Mucosa of descending colon (tissue), 3 donors: ENCODE measurements at regions not wholly inside any gene's neighbourhood (a gene's known extent, or its start where the extent isn't known, plus 50 kb on each side); places are given as distances from the start of the nearest gene placed in this dataset.

ENCODE experiments used
- ATAC-seq: fragments of 200-7000 bp; cut with Tn5 transposase; one replicate; pipeline ENCODE4 v1.9.1; 2020; ENCODE audit warnings: mild to moderate bottlenecking, moderate library complexity
- DNase-seq, 3 donors: peaks; one replicate each; pipeline ENCODE4 v3.0.0-alpha.2; 2020
- H3K36me3 ChIP-seq: fragments of 200-600 bp; one replicate; pipeline ENCODE4 v1.8.0; 2021; ENCODE audit warnings: low read depth, mild to moderate bottlenecking
- H3K4me1 ChIP-seq: fragments of 200-600 bp; one replicate; pipeline ENCODE4 v1.8.0; 2021; ENCODE audit warnings: low read depth, mild to moderate bottlenecking
- H3K4me3 ChIP-seq: fragments of 200-600 bp; one replicate; pipeline ENCODE4 v1.8.0; 2021; ENCODE audit warnings: mild to moderate bottlenecking
- H3K9me3 ChIP-seq: fragments of 200-600 bp; one replicate; pipeline ENCODE4 v1.8.0; 2021; ENCODE audit warnings: mild to moderate bottlenecking
- intact Hi-C, 2 donors: fragments of 100-400 bp; cut with DNase I in 1 of 2; cut with micrococcal nuclease in 1 of 2; formaldehyde crosslinking; loops; one replicate each; pipeline versions ENCODE4 v1.11.0 to v1.11.1; 2022; cut with DNase I, micrococcal nuclease
- TF ChIP-seq, protein P1 (sequence below): fragments of 200-600 bp; IDR thresholded peaks from one replicate; pipeline ENCODE4 v1.8.0; 2022; ENCODE audit warnings: antibody characterized with exemption, mild to moderate bottlenecking
- donor health status: DM: no; HTN: no; CAD: no; lungs with moderate emphysema.
- donor health status: DM: no; HTN: no; CAD: no.
- donor health status: DM: no; HTN: yes; CAD: no.

DNA sequence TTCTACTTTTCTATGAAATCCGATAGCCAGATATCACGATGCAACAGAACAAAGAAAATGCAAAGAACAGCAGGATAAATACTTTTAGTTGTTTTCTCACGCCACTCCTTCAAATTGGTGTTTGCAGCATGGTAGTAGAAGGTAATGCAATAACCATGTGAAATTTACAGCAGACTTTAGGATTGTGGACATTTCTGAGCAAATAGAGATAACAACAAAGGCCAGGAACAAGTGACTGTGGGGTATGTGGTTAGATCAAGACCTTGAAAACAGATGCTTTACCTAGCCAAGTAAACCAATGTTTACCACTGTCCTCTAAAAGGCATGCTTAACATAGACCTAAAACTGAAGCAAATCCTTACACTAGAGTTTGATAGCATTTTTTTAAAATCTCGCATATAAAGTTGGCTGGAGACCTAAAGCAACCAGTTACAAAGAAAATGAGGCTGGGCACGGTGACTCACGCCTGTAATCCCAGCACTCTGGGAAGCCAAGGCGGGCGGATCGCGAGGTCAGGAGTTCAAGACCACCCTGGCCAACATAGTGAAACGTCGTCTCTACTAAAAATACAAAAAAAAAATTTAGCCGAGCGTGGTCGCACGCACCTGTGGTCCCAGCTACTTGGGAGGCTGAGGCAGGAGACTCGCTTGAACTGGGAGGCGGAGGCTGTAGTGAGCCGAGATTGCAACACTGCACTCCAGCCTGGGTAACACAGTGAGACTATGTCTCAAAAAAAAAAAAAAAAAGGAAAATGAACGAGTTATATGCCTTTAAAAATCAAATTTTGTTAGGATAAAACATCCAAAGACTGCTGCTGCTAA is 123.2 kb upstream of the FOXN3 start:
- Histone ChIP-seq H3K9me3 (no peaks in the 10 kb centered on the region), H3K4me1 (peaks cover 10% of the 10 kb centered on the region), H3K36me3 (no peaks in the 10 kb centered on the region), H3K4me3 (no peak overlapping the region)
- TF ChIP-seq, protein P1, sequence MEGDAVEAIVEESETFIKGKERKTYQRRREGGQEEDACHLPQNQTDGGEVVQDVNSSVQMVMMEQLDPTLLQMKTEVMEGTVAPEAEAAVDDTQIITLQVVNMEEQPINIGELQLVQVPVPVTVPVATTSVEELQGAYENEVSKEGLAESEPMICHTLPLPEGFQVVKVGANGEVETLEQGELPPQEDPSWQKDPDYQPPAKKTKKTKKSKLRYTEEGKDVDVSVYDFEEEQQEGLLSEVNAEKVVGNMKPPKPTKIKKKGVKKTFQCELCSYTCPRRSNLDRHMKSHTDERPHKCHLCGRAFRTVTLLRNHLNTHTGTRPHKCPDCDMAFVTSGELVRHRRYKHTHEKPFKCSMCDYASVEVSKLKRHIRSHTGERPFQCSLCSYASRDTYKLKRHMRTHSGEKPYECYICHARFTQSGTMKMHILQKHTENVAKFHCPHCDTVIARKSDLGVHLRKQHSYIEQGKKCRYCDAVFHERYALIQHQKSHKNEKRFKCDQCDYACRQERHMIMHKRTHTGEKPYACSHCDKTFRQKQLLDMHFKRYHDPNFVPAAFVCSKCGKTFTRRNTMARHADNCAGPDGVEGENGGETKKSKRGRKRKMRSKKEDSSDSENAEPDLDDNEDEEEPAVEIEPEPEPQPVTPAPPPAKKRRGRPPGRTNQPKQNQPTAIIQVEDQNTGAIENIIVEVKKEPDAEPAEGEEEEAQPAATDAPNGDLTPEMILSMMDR: no peak
- DNase-seq (peak in 1 of 3 donors; percentile 25), ATAC-seq (peak; percentile 92)
- intact Hi-C loops: no loop called here

DNA sequence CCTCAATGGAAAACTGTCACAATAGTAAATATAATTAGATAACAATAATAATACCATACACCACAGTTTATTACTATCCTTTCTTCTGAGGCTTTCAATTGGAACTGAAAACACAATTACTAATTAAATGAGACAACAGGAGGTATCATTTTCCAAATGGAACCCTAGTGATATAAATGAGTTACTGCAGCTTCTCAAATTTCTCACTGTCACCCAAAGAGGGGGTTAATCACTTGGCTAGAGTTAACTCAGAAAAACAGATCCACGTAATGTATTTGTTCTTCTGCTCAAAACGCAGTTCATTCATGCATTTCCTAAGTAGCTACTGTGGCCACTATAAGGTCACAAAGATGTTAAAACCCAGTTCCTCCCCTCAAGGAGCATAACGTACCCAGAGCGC is 120.9 kb upstream of the FOXN3 start:
- intact Hi-C loops: no loop called here
- Histone ChIP-seq H3K4me1 (peaks cover 10% of the 10 kb centered on the region), H3K36me3 (no peaks in the 10 kb centered on the region), H3K9me3 (no peaks in the 10 kb centered on the region), H3K4me3 (no peak overlapping the region)
- TF ChIP-seq, protein P1: no peak
- DNase-seq (no peak), ATAC-seq (no peak)

DNA sequence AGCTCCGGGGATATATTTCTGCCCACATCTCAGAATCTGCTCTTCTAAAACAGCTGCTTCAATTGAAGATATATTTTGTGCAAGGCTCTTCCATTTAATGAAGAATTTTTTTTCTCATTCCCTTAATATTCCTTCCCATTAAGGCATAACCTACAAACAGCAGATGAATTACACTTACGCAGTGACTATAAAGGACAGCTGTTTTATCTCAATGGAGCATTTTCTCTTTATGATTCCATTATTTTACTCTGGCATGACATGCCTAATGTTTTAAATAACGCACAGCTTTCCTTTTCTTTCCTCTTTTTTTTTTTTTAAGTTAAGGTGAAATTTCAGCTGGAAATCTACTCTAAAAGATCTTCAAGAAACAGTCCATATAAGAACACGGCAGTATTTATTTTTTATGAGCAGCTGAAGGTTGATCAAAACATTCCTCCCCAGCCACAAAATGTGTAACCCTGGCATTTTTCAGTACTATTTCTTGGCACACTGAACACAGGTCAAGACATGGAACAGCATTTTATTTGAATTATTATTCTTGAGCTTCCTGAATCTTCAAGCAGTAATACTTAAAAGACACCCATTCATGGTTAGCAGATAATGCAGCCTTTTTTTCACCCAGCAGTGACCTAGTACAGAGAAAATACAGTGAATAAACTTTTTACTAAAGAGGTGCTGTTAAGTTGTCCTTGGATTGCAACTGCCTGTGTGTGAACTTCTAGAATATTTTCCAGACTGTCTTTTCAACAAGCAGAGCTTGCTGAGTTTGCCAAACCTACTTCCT is 118.1 kb upstream of the FOXN3 start:
- ATAC-seq (no peak), DNase-seq (no peak)
- TF ChIP-seq, protein P1: no peak
- Histone ChIP-seq H3K36me3 (no peaks in the 10 kb centered on the region), H3K9me3 (no peaks in the 10 kb centered on the region), H3K4me1 (peaks cover 5% of the 10 kb centered on the region), H3K4me3 (no peak overlapping the region)
- intact Hi-C loops: no loop called here

DNA sequence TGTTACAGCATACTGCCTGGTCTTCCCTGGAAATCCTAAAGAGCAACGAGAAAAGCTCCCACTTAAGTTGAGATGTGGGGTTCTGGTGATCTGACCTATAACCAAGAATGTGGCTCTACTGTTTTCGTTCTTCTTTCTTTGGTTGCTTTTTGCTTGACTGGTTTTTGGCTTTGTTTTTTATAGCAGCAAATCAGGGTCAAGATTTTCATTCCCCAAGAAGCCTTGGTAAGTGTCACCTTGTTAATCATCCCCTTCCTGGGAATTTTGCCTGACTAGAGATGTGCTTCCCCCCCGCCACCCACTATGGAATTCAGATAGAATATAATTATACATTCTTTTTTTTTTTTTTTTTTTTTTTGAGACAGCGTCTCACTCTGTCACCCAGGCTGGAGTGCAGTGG is 116.7 kb upstream of the FOXN3 start:
- H3K4me3 ChIP-seq: no peak overlapping the region
- H3K4me1 ChIP-seq: no peaks in the 10 kb centered on the region
- no peaks in the 10 kb centered on the region for H3K9me3 ChIP-seq
- DNase-seq (no peak), ATAC-seq (no peak)
- TF ChIP-seq, protein P1: no peak
- intact Hi-C loops: no loop called here
- no peaks in the 10 kb centered on the region for H3K36me3 ChIP-seq

DNA sequence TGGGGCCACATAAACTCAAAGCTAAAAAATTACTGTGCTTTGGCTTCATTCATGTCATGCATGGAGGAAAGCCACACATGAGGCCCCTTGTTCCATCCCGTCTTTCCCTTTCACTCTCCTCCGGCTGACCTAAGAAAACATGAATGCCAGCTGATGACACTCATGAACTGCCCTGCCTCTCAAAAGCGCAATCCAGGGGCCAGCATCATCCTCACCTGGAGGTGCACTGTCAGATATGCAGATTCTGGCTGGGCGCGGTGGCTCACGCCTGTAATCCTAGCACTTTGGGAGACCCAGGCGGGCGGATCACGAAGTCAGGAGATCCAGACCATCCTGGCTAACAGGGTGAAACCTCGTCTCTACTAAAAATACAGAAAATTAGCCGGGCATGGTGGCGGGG is 116.1 kb upstream of the FOXN3 start:
- no peaks in the 10 kb centered on the region for H3K4me1 ChIP-seq
- DNase-seq (no peak), ATAC-seq (no peak)
- intact Hi-C loops: no loop called here
- TF ChIP-seq, protein P1: no peak
- H3K4me3 ChIP-seq: no peak overlapping the region
- no peaks in the 10 kb centered on the region for H3K36me3 ChIP-seq
- H3K9me3 ChIP-seq: no peaks in the 10 kb centered on the region
